Lung microvascular endothelial cell (primary cell): ENCODE measurements at regions not wholly inside any gene's neighbourhood (a gene's known extent, or its start where the extent isn't known, plus 50 kb on each side); places are given as distances from the start of the nearest gene placed in this dataset.

ENCODE experiments used
- DNase-seq, 2 donors: peaks; one replicate each; pipeline versions ENCODE4 v3.0.0 to v3.0.0-alpha.2; 2010; ENCODE audit warnings: low read depth in 2 of 2

DNA sequence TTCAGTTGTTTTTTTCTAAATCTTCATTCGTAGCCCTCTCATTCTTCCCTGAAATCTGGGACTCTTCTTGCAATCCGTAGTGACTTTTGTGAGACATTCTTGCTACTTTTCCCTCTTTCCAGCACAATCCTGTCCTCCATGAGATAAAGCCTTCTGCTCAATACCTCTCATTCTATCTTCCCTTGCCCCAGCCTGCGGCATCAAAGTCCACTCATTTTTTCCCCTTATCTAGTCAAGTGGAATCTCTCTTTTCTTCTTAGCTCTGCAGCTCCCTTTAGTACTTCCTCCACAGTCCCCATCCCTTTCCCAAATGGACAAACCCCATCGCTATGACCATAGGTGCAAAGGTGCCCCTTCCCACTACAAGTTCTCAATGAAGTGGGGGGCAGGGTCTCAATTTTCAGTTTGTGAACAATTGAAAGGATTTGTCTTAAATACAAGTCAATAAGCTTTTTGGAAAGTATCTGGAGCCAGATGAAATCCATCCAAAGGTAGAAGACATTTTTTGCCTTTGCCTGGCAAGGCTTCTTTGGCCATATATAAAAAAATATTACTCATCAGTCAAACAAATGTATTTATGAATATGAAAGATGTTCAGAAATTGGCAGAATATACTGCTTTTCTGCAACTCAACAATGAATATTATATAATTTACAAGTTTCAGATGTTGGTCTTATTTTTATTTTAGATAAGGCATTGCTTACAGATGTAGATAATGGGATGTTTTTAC, 179.4 kb downstream of the SNAPC1 start:
- DNase-seq, result no peak

DNA sequence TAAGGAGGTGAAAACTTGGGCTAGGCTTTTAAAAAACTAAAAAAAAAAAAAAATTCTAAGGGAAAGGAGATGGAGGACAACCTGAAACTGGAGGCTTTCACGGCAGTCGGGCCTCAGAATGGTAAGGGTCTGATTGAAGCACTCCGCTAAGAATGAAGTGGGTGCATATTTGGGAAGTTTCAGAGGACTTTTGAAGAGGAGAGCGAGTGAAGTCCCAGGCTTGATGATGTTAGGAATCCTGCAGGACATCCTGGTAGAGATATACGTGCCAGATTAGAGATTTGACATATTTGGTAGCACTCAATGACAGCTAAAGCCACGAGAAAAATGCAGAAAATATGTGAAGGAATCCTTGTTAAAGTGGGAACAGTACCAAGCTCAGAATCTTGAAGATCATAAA, 186.2 kb downstream of the SNAPC1 start:
- DNase-seq, result no peak

GRCh38 chr14:61950340-61950739, 188.1 kb downstream of the SNAPC1 start:
- DNase-seq, result no peak

DNA sequence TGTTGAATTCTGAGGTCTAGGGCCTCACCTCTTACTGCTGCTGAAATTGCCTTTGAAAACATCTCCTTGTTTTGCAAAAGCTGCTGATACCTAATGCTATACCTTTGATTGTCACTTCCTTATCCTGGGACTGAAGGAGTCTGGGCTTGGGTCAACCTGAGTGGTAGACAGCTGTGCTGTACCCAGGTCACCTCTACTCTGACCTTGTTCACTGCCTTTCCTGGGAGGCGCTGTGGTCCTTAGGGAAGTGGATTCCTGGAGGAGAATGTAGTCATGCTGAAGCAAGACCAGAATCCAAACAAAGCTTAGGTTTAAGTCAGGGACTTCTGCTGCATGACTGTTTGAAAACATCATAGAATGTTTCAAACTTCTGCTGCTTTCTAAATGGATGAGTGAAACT, 191.4 kb downstream of the SNAPC1 start:
- no peak for DNase-seq

- DNase-seq, result no peak
These were observed 192.1 kb downstream of the SNAPC1 start for GRCh38 chr14:61954306-61954705.

DNA sequence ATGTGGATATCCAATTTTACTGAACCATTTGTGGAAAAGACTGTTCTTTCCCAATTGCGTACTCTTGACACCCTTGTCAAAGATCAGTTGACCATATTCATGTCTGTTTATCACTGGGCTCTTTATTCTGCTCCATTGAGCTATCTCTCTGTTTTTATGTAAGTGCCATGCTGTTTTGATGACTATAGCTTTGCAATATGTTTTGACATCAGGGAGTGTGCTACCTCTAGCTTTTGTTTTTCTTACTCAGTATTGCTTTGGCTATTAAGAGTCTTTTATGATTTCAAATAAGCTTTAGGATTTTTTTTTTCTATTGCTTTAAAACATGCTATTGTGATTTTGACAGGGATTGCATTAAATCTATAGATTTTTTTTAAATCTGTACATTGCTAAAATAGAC, 194.3 kb downstream of the SNAPC1 start:
- no peak for DNase-seq

GRCh38 chr14:61959348-61959747, 197.1 kb downstream of the SNAPC1 start:
- no peak for DNase-seq

- no peak for DNase-seq
These were observed 199.1 kb downstream of the SNAPC1 start for GRCh38 chr14:61961369-61961768.

- DNase-seq, result no peak
These were observed 201.7 kb downstream of the SNAPC1 start for GRCh38 chr14:61963926-61964325.

GRCh38 chr14:61965030-61965745, 203.0 kb downstream of the SNAPC1 start:
- no peak for DNase-seq

DNA sequence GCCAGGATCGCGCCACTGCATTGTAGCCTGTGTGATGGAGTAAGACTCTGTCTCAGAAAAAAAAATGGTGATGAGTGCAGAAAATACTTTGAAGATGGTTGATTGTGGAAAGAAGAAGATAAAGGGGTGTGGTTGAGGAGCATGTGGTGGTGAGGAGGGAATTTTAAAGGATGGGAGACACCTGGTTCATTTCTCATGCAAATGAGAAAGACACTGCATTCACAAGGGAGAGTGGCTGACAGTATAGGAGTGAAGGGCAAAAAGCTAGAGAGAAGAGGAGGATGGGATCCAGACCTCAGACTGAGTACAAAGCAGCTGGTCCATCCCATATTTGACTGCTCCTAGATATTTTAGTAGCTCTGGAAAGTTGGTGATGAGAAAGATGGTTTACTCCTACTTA, 206.0 kb downstream of the SNAPC1 start:
- DNase-seq, result no peak

GRCh38 chr14:61972711-61973110, 210.5 kb downstream of the SNAPC1 start:
- no peak for DNase-seq

- DNase-seq, result no peak
These were observed 211.8 kb downstream of the SNAPC1 start for GRCh38 chr14:61973981-61974380.

DNA sequence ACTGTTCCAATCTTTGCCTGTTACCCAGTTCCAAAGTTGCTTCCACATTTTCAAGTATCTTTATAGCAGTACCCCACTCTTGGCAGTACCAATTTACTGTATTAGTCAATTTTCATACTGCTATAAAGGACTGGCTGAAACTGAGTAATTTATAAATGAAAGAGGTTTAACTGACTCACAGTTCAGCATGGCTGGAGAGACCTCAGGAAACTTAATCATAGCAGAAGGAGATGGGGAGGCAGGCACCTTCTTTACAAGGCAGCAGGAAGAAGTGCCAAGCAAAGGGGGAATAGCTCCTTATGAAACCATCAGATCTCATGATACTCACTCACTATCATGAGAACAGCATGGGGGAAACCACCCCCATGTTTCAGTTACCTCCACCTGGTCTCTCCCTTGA, 215.0 kb downstream of the SNAPC1 start:
- no peak for DNase-seq

DNA sequence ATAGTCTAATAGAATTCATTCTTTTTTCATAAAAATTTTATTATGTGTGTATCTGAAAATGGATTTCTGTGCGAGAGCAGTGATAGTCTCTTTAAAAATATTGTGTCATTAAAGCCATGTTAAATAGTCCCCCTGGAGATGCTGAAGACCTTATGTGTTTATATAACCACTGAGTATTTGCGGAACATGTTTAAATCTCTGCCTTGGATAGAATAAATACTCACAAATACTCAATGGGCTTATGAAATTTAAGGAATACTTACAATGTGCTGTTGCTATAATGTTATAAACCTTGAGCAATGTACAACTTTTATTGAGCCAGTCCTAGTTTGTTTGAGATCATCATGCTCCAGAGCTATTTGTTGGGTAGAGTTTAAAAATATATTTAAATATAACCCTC, 226.0 kb downstream of the SNAPC1 start:
- DNase-seq, result no peak

- DNase-seq, result no peak
These were observed 229.9 kb downstream of the SNAPC1 start for GRCh38 chr14:61992139-61992538.

GRCh38 chr14:61992926-61993325, 230.7 kb downstream of the SNAPC1 start:
- DNase-seq, result no peak

DNA sequence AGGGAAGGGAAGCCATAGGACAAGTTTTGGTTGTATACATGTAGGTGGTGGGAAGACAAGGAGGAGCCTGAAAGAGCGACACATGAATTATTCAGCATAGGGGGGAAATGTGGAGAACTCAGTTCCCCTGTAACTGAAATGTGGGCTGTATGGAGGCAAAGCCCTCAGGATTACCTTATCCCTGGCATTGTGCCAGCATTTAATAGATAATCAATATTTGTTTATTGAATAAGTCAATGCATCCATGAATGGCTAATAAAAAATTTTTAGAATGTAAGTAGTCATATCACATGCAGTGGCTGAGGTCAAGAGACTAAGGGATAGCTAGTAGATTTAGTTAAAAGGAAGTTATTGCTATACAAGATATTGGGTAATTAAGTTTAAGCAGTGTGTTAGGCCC, 232.4 kb downstream of the SNAPC1 start:
- DNase-seq, result no peak

GRCh38 chr14:61996753-61997152, 234.5 kb downstream of the SNAPC1 start:
- no peak for DNase-seq

GRCh38 chr14:61997161-61997560, 234.9 kb downstream of the SNAPC1 start:
- DNase-seq, result no peak

DNA sequence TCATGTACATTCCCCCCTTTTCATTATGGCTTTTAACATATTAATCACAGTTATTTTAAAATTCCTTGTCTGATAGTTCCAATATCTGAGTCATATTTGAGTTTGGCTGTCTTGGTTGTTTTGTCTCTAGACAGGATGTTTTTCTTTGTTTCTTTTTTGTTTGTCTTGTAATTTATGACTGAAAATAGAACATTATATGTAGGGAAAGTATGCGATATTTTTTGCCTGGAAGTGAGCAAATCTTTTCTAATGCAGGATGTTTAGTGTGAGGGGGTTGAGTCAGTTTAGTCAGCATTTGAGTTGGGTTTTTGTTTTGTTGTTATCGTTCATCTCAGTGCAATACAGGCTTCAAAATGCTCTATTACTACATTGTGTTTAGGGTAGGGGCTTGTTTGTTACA, 239.7 kb downstream of the SNAPC1 start:
- DNase-seq, result no peak

DNA sequence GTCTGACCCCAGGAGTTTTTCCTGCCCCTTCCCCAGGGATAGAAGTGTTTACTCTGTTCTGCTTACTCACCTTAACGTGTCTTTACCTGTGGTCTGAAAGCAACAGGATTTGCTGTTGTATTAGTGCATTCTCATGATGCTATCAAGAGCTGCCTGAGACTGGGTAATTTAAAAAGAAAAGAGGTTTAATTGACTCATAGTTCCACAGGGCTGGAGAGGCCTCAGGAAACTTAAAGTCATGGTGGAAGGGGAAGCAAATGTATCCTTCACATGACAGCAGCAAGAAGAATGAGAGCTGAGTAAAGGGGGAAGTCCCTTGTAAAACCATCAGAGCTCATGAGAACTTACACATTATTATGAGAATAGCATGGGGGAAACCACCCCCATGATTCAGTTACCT, 240.4 kb downstream of the SNAPC1 start:
- DNase-seq, result peak in 1 of 2 donors; percentile 16

DNA sequence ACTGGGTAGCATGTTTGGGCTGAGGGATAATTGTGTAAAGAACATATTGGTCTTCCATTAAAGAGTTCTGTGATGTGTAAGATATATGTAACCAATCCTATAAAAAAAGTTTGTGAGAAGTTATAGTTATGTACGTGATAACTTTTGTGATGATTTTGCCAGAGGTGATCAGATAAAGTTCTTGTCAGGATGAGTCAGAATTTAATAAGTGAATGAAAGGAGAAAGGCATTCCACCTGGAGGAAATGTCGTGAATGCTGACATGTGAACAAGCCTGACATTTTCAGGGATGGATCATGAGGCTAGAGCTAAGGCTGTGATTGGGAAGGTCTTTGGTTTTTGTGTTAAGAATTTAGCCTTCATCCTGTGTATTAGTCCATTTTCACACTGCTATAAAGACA, 241.5 kb downstream of the SNAPC1 start:
- DNase-seq, result no peak
